Aorta (tissue), 5 donors: ENCODE measurements at regions not wholly inside any gene's neighbourhood (a gene's known extent, or its start where the extent isn't known, plus 50 kb on each side); places are given as distances from the start of the nearest gene placed in this dataset.

Experiments used
- ATAC-seq: fragments of 200-7000 bp; cut with Tn5 transposase; one replicate; pipeline ENCODE4 v1.9.1; 2022; ENCODE audit warnings: moderate library complexity; ENCODE audit not compliant: low FRiP score
- DNase-seq, 2 donors: peaks; one replicate each; pipeline ENCODE4 v3.0.0-alpha.2; 2020
- H3K27ac ChIP-seq, 2 donors: one replicate each; pipeline ENCODE4 v1.5.1; 2013; ENCODE audit warnings: low read length in 2 of 2, mild to moderate bottlenecking in 2 of 2, moderate library complexity in 2 of 2, control low read depth in 1 of 2, inconsistent platforms in 1 of 2, low read depth in 1 of 2
- H3K27me3 ChIP-seq, 2 donors: one replicate each; pipeline ENCODE4 v1.6.1; 2013; ENCODE audit warnings: control low read depth in 1 of 2, low read length in 1 of 2, mild to moderate bottlenecking in 1 of 2, moderate library complexity in 1 of 2; ENCODE audit not compliant: insufficient read depth in 2 of 2, control insufficient read depth in 1 of 2
- H3K36me3 ChIP-seq, 2 donors: one replicate each; pipeline ENCODE4 v1.6.1; 2013; ENCODE audit warnings: control low read depth in 1 of 2, low read length in 1 of 2, mild to moderate bottlenecking in 1 of 2; ENCODE audit not compliant: insufficient read depth in 2 of 2, control insufficient read depth in 1 of 2
- H3K4me1 ChIP-seq, 2 donors: one replicate each; pipeline ENCODE4 v1.6.1; 2013; ENCODE audit warnings: low read length in 2 of 2, control low read depth in 1 of 2, mild to moderate bottlenecking in 1 of 2, moderate library complexity in 1 of 2; ENCODE audit not compliant: insufficient read depth in 2 of 2, control insufficient read depth in 1 of 2
- H3K4me3 ChIP-seq, 2 donors: one replicate each; pipeline ENCODE4 v1.5.1; 2013; ENCODE audit warnings: low read length in 2 of 2, control low read depth in 1 of 2, mild to moderate bottlenecking in 1 of 2
- H3K9me3 ChIP-seq: one replicate; pipeline ENCODE4 v1.6.1; 2013; ENCODE audit warnings: mild to moderate bottlenecking, low read length; ENCODE audit not compliant: control insufficient read depth
- WGBS, 2 donors: extraction: QIAGEN DNeasy Blood & Tissue Kit; methylation state at CpG; one replicate each; pipeline ENCODE4 v1.1.7; 2013; 5-methylcytosine and 5-hydroxymethylcytosine counted together
- intact Hi-C, 2 donors: fragments of 100-400 bp; cut with DNase I; formaldehyde crosslinking; loops; one replicate each; pipeline versions ENCODE4 v1.14.2 to v1.15.0; 2022
- donor health status: healthy with polysubstance abuse.
- donor health status: Bipolar disorder and iron deficiency.
- donor health status: DM: no; HTN: no; CAD: no.
- donor health status: DM: no; HTN: no; CAD: no.
- donor health status: DM: yes; HTN: yes; CAD: no.

GRCh38 chr11:70668204-70669202 lies 270.2 kb downstream of the CTTN start:
- intact Hi-C loops = no loop called here
- 82 to 83% methylated on average over 23 of the region's 23 CpGs for WGBS, 2 donors
- H3K9me3 ChIP-seq = no peaks in the 10 kb centered on the region
- DNase-seq = no peak
- ATAC-seq = no peak
- no peaks in the 10 kb centered on the region for H3K4me1 ChIP-seq
- H3K27ac ChIP-seq = no peak overlapping the region
- H3K27me3 ChIP-seq = no peaks in the 10 kb centered on the region
- H3K36me3 ChIP-seq = no peaks in the 10 kb centered on the region
- no peak overlapping the region for H3K4me3 ChIP-seq

- Histone ChIP-seq H3K4me3 (no peak overlapping the region), H3K4me1 (no peaks in the 10 kb centered on the region), H3K27ac (no peak overlapping the region), H3K36me3 (no peaks in the 10 kb centered on the region), H3K9me3 (no peaks in the 10 kb centered on the region), H3K27me3 (no peaks in the 10 kb centered on the region)
- intact Hi-C loops = no loop called here
- ATAC-seq (no peak), DNase-seq (no peak)
- 83 to 86% methylated on average over 13 of the region's 13 CpGs for WGBS, 2 donors
These were observed 271.0 kb downstream of the CTTN start for GRCh38 chr11:70669281-70669680.

GRCh38 chr11:70669871-70670675 lies 271.7 kb downstream of the CTTN start:
- ATAC-seq (no peak), DNase-seq (no peak)
- no peaks in the 10 kb centered on the region for H3K4me1 ChIP-seq
- H3K9me3 ChIP-seq = no peaks in the 10 kb centered on the region
- WGBS, 2 donors = 70% methylated on average over 24 to 25 of the region's 25 CpGs
- H3K27me3 ChIP-seq = no peaks in the 10 kb centered on the region
- H3K36me3 ChIP-seq = no peaks in the 10 kb centered on the region
- intact Hi-C loops = no loop called here
- no peak overlapping the region for H3K27ac ChIP-seq
- H3K4me3 ChIP-seq = no peak overlapping the region

- Histone ChIP-seq H3K9me3 (no peaks in the 10 kb centered on the region), H3K27ac (no peak overlapping the region), H3K4me3 (no peak overlapping the region), H3K27me3 (no peaks in the 10 kb centered on the region), H3K4me1 (no peaks in the 10 kb centered on the region), H3K36me3 (no peaks in the 10 kb centered on the region)
- DNase-seq (no peak), ATAC-seq (no peak)
- intact Hi-C loops = no loop called here
- 80% methylated on average over 15 of the region's 15 CpGs for WGBS, 2 donors
These were observed 272.3 kb downstream of the CTTN start for GRCh38 chr11:70670676-70671034.

GRCh38 chr11:70671083-70671482 lies 272.8 kb downstream of the CTTN start:
- Histone ChIP-seq H3K4me1 (no peaks in the 10 kb centered on the region), H3K27me3 (no peaks in the 10 kb centered on the region), H3K36me3 (no peaks in the 10 kb centered on the region), H3K4me3 (no peak overlapping the region), H3K9me3 (no peaks in the 10 kb centered on the region), H3K27ac (no peak overlapping the region)
- intact Hi-C loops = no loop called here
- DNase-seq (no peak), ATAC-seq (no peak)
- WGBS, 2 donors = 19 to 23% methylated on average over 19 of the region's 19 CpGs

- 52 to 54% methylated on average over 5 of the region's 5 CpGs for WGBS, 2 donors
- Histone ChIP-seq H3K4me1 (no peaks in the 10 kb centered on the region), H3K36me3 (no peaks in the 10 kb centered on the region), H3K4me3 (no peak overlapping the region), H3K27me3 (no peaks in the 10 kb centered on the region), H3K9me3 (peaks cover 1% of the 10 kb centered on the region), H3K27ac (no peak overlapping the region)
- ATAC-seq = no peak
- intact Hi-C loops = no loop called here
- DNase-seq = no peak
These were observed 273.3 kb downstream of the CTTN start for GRCh38 chr11:70671611-70672010.

GRCh38 chr11:70672991-70673653 lies 274.8 kb downstream of the CTTN start:
- H3K27ac ChIP-seq = no peak overlapping the region
- WGBS, 2 donors = 79 to 82% methylated on average over 8 of the region's 8 CpGs
- H3K4me3 ChIP-seq = no peak overlapping the region
- ATAC-seq (no peak), DNase-seq (no peak)
- intact Hi-C loops = no loop called here
- H3K4me1 ChIP-seq = no peaks in the 10 kb centered on the region
- no peaks in the 10 kb centered on the region for H3K36me3 ChIP-seq
- H3K27me3 ChIP-seq = no peaks in the 10 kb centered on the region
- H3K9me3 ChIP-seq = peaks cover 1% of the 10 kb centered on the region

- ATAC-seq = no peak
- no peak overlapping the region for H3K4me3 ChIP-seq
- DNase-seq = peak in 1 of 2 donors; percentile 1
- no peak overlapping the region for H3K27ac ChIP-seq
- no peaks in the 10 kb centered on the region for H3K4me1 ChIP-seq
- peaks cover 1% of the 10 kb centered on the region for H3K9me3 ChIP-seq
- intact Hi-C loops = no loop called here
- H3K27me3 ChIP-seq = no peaks in the 10 kb centered on the region
- WGBS, 2 donors = 81 to 84% methylated on average over 3 of the region's 3 CpGs
- no peaks in the 10 kb centered on the region for H3K36me3 ChIP-seq
These were observed 276.3 kb downstream of the CTTN start for GRCh38 chr11:70674605-70675004.
